Osteoblast (primary cell): ENCODE measurements at regions not wholly inside any gene's neighbourhood (a gene's known extent, or its start where the extent isn't known, plus 50 kb on each side); places are given as distances from the start of the nearest gene placed in this dataset.

Experiments
- DNase-seq: peaks from one replicate; pipeline ENCODE4 v3.0.0; 2011; ENCODE audit warnings: low spot score, mixed read lengths; ENCODE audit not compliant: insufficient read length; ENCODE audit errors: missing footprints
- H2AFZ ChIP-seq: 2 replicates; pipeline ENCODE4 v1.6.0; 2011; ENCODE audit warnings: mild to moderate bottlenecking, low read length
- H3K27ac ChIP-seq: 2 replicates; pipeline ENCODE4 v1.5.1; 2011; ENCODE audit warnings: mild to moderate bottlenecking, low read depth, low read length, moderate library complexity
- H3K27me3 ChIP-seq: 2 replicates; pipeline ENCODE4 v1.6.0; 2012; ENCODE audit warnings: mild to moderate bottlenecking, control low read depth, inconsistent platforms, low read length, moderate library complexity; ENCODE audit not compliant: insufficient read depth
- H3K36me3 ChIP-seq: 2 replicates; pipeline ENCODE4 v1.5.1; 2011; ENCODE audit warnings: mild to moderate bottlenecking, low read length, control low read depth, moderate library complexity; ENCODE audit not compliant: insufficient read depth
- H3K4me1 ChIP-seq: 2 replicates; pipeline ENCODE4 v1.5.1; 2011; ENCODE audit warnings: mild to moderate bottlenecking, low read length, control low read depth, moderate library complexity; ENCODE audit not compliant: insufficient read depth
- H3K4me2 ChIP-seq: 2 replicates; pipeline ENCODE4 v1.6.0; 2011; ENCODE audit warnings: mild to moderate bottlenecking, low read length; ENCODE audit not compliant: insufficient read depth
- H3K4me3 ChIP-seq: fragments of 200-600 bp; sonication (generic); 3 replicates; pipeline ENCODE4 v1.5.1; 2012; ENCODE audit warnings: mild to moderate bottlenecking, low read length, inconsistent platforms; ENCODE audit not compliant: insufficient read depth
- H3K79me2 ChIP-seq: 2 replicates; pipeline ENCODE4 v1.6.0; 2012; ENCODE audit warnings: mild to moderate bottlenecking, low read length, control low read depth, inconsistent platforms; ENCODE audit not compliant: insufficient read depth
- H3K9me3 ChIP-seq: 2 replicates; pipeline ENCODE4 v1.5.1; 2011; ENCODE audit warnings: low read depth, low read length, control low read depth
- H4K20me1 ChIP-seq: 2 replicates; pipeline ENCODE4 v1.6.0; 2012; ENCODE audit warnings: mild to moderate bottlenecking, low read length, control low read depth; ENCODE audit not compliant: insufficient read depth
- TF ChIP-seq, protein P1 (sequence below): IDR thresholded peaks from 2 replicates; pipeline ENCODE4 v1.5.1; 2011; ENCODE audit warnings: mild to moderate bottlenecking, low read depth, low read length, moderate library complexity; ENCODE audit errors: extremely low read depth

DNA sequence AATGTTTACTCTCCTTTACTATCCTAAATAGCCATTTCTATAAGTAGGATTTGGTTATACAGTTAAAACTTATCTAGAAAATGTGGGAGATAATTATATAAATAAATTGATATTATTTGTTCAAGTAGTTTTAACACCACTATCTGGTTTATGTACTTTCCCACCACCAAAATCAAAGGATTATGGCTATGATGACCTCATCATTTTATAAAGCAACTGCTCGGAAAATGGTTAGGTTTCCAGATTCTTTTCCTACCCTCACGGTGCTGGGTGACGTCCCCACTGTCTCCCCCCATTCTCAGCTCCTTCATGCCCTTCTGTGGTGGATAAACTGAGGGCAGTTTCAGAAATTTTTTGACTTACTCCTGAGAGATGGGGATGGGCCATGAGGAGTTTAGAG lies 1011.8 kb upstream of the ADGRL4 start:
- H3K36me3 ChIP-seq = no peaks in the 10 kb centered on the region
- no peaks in the 10 kb centered on the region for H4K20me1 ChIP-seq
- no peak overlapping the region for H3K4me2 ChIP-seq
- H3K79me2 ChIP-seq = no peaks in the 10 kb centered on the region
- no peak overlapping the region for H3K4me3 ChIP-seq
- H2AFZ ChIP-seq = no peak overlapping the region
- no peak for DNase-seq
- TF ChIP-seq, protein P1, sequence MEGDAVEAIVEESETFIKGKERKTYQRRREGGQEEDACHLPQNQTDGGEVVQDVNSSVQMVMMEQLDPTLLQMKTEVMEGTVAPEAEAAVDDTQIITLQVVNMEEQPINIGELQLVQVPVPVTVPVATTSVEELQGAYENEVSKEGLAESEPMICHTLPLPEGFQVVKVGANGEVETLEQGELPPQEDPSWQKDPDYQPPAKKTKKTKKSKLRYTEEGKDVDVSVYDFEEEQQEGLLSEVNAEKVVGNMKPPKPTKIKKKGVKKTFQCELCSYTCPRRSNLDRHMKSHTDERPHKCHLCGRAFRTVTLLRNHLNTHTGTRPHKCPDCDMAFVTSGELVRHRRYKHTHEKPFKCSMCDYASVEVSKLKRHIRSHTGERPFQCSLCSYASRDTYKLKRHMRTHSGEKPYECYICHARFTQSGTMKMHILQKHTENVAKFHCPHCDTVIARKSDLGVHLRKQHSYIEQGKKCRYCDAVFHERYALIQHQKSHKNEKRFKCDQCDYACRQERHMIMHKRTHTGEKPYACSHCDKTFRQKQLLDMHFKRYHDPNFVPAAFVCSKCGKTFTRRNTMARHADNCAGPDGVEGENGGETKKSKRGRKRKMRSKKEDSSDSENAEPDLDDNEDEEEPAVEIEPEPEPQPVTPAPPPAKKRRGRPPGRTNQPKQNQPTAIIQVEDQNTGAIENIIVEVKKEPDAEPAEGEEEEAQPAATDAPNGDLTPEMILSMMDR = no peak
- H3K4me1 ChIP-seq = no peaks in the 10 kb centered on the region
- H3K9me3 ChIP-seq = no peaks in the 10 kb centered on the region
- no peaks in the 10 kb centered on the region for H3K27me3 ChIP-seq
- H3K27ac ChIP-seq = no peak overlapping the region

DNA sequence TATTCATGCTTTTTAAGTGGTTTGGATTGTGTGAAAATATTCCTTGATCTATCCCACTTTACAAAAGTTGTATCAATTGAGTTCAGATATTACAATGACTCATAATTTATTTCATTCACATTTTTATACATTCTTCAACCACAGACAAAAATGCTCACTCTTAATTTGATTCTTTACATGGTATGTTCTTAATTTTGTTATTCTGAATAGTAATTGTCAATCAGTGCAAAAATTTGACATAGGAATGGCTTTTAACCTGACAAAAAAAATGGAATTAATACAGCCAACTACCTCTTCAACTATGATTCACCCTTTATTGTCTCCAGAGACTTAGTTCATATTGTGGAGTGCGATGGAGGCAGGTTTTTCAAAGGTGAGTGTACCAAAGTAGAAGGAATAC lies 1002.4 kb upstream of the ADGRL4 start:
- no peak for DNase-seq
- H3K36me3 ChIP-seq = no peaks in the 10 kb centered on the region
- no peaks in the 10 kb centered on the region for H3K27me3 ChIP-seq
- no peaks in the 10 kb centered on the region for H3K79me2 ChIP-seq
- H2AFZ ChIP-seq = no peak overlapping the region
- TF ChIP-seq, protein P1 = no peak
- H3K27ac ChIP-seq = no peak overlapping the region
- H4K20me1 ChIP-seq = no peaks in the 10 kb centered on the region
- H3K4me1 ChIP-seq = no peaks in the 10 kb centered on the region
- no peaks in the 10 kb centered on the region for H3K9me3 ChIP-seq
- H3K4me2 ChIP-seq = no peak overlapping the region
- no peak overlapping the region for H3K4me3 ChIP-seq

DNA sequence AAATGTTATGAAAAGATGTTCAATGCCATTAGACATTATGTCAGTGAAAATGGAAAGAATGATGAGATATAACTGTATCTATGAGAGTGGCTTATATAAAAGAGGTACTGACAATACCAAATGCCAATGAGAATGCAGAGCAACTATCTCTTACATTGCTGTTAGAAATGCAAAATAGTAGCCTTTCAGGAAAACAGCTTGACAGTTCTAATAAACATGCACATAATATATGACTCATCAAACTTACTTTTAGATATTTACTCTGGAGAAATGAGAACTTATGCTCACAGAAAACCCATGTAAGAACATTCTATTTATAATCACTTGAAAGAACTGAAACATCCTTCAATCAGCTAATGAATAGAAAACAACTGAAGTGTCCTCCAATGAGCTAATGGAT lies 996.7 kb upstream of the ADGRL4 start:
- Histone ChIP-seq H3K79me2 (no peaks in the 10 kb centered on the region), H3K9me3 (no peaks in the 10 kb centered on the region), H3K36me3 (no peaks in the 10 kb centered on the region), H2AFZ (no peak overlapping the region), H3K4me1 (no peaks in the 10 kb centered on the region), H3K4me3 (no peak overlapping the region), H3K27me3 (no peaks in the 10 kb centered on the region), H3K4me2 (no peak overlapping the region), H3K27ac (no peak overlapping the region), H4K20me1 (no peaks in the 10 kb centered on the region)
- no peak for DNase-seq
- TF ChIP-seq, protein P1 = no peak

DNA sequence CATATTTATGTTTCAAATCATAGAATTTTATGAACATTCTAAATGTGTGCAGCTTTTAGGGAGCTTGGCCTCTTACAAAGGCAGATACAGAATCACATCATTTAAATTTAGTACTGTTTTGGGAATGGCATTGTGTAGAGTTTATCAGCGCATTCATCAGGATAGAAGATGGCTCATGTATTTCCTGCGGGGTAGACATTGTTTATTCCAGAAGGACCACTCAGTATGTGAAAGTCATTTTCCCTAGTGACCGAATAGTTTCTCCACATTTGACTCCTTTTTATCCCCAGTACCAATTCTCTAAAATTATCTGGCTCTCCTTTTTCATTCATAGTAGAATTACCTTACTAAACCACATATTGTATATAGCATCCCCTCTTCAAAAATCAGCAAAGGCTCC lies 981.9 kb upstream of the ADGRL4 start:
- H2AFZ ChIP-seq = no peak overlapping the region
- H3K27ac ChIP-seq = no peak overlapping the region
- H3K4me3 ChIP-seq = no peak overlapping the region
- no peaks in the 10 kb centered on the region for H3K4me1 ChIP-seq
- no peaks in the 10 kb centered on the region for H4K20me1 ChIP-seq
- H3K4me2 ChIP-seq = no peak overlapping the region
- H3K9me3 ChIP-seq = no peaks in the 10 kb centered on the region
- H3K27me3 ChIP-seq = no peaks in the 10 kb centered on the region
- no peaks in the 10 kb centered on the region for H3K36me3 ChIP-seq
- H3K79me2 ChIP-seq = no peaks in the 10 kb centered on the region
- DNase-seq = peak; percentile 15
- TF ChIP-seq, protein P1 = no peak
